DND-41 (cell line): ENCODE measurements at regions not wholly inside any gene's neighbourhood (a gene's known extent, or its start where the extent isn't known, plus 50 kb on each side); places are given as distances from the start of the nearest gene placed in this dataset.

Source experiments
- EZH2 ChIP-seq: IDR thresholded peaks from 3 replicates; pipeline ENCODE4 v1.6.1; 2012; ENCODE audit warnings: borderline replicate concordance, low read depth, mild to moderate bottlenecking, moderate library complexity, low read length, inconsistent platforms; ENCODE audit not compliant: severe bottlenecking
- TF ChIP-seq, protein P1 (sequence below): IDR thresholded peaks from 2 replicates; pipeline ENCODE4 v1.5.1; 2012; ENCODE audit warnings: borderline replicate concordance, low read length, moderate library complexity, mild to moderate bottlenecking; ENCODE audit not compliant: poor library complexity, severe bottlenecking; ENCODE audit errors: extremely low read depth

DNA sequence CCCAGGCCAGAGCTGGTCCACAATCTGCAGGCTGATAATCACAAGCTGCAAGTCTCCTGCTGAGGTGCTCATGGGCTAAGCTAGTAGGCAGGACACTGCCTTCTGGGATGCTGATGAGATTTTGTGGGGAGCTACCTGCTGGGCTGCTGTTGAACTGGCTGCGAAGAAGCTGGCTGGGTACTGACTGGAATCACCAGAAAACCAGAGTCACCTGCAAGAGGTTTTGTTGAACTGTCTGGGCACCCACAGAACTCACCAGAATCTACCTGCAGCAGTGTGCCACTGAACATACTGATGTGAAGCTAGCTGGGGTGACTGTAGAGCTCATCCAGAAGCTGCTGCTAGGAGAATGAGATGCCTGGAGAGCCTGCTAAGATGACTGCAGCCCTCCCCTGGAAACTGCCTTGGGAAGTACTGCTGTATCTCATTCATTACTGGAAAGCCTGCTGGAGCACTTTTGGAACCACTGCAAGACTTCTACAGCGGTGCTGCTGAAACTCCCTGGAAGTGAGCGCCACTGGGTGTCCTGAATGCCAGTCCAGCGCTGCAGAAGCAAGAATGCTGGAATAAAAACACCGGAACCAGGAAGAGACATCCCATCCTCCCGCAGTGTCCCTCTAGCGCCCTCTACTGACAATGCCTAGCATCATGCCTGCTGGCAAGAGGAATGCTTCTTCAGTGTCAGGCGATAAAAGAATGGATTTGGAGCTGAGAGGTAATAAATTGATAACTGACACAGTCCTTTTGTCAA is 64.9 kb upstream of the ARHGAP18 start:
- TF ChIP-seq, protein P1, sequence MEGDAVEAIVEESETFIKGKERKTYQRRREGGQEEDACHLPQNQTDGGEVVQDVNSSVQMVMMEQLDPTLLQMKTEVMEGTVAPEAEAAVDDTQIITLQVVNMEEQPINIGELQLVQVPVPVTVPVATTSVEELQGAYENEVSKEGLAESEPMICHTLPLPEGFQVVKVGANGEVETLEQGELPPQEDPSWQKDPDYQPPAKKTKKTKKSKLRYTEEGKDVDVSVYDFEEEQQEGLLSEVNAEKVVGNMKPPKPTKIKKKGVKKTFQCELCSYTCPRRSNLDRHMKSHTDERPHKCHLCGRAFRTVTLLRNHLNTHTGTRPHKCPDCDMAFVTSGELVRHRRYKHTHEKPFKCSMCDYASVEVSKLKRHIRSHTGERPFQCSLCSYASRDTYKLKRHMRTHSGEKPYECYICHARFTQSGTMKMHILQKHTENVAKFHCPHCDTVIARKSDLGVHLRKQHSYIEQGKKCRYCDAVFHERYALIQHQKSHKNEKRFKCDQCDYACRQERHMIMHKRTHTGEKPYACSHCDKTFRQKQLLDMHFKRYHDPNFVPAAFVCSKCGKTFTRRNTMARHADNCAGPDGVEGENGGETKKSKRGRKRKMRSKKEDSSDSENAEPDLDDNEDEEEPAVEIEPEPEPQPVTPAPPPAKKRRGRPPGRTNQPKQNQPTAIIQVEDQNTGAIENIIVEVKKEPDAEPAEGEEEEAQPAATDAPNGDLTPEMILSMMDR = peak; percentile 90
- TF ChIP-seq EZH2 = no peak
